Activated CD4-positive, alpha-beta T cell treated with anti-CD3 and anti-CD28 coated beads for 4 hours (primary cell): ENCODE measurements at regions not wholly inside any gene's neighbourhood (a gene's known extent, or its start where the extent isn't known, plus 50 kb on each side); places are given as distances from the start of the nearest gene placed in this dataset.
"Not testable (repeated sequence)": the region's sequence is repeated elsewhere in the genome, so short reads cannot be mapped to it uniquely, and the experiment has no call there.

Experiments used
- DNase-seq, 2 donors: peaks; one replicate each; pipeline ENCODE4 v3.0.0-alpha.2; 2020

DNA sequence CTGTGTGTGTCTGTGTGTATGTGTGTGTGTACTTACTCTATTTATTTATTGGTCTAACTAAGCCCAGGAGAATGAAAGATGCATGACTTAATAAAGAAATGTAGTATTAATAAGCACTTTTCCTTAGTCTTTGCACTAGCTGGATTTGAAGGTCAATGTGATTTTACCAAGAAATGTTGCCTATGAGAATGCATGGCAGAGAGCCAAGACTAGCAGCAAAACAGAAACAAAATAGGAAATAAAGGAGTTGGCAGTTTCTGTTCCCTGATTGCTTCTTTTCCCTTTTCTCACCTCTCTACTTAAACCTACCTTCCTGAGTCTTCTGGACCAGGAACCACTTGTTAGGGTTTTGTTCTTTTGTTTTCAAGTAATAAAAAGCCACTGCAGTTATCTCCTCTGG is 286.1 kb downstream of the KCTD12 start:
- DNase-seq, result no peak

GRCh38 chr13:76597868-76598267 is 288.3 kb downstream of the KCTD12 start:
- DNase-seq, result no peak

DNA sequence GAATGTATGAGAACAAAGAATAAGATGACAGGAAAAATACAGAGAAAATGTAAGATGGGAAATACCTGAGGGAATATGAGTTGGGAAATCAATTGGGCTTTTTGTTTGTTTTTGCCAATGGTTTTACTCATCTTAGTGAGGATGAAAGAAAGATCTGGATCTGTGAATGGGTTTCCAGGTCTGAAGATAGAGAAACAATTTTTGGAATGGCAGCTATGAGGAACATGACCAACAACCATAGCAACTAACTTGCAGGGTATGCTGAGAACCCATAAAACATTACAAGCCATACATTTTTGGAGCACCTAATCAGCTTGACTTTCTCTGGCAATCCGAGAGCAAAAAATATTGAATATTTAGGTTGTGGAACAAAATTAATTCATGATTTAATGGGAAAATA is 290.0 kb downstream of the KCTD12 start:
- DNase-seq, result no peak

GRCh38 chr13:76594435-76594834 is 291.8 kb downstream of the KCTD12 start:
- DNase-seq, result no peak

GRCh38 chr13:76586842-76587241 is 299.4 kb downstream of the KCTD12 start:
- DNase-seq, result no peak

- DNase-seq, result no peak
Measured at GRCh38 chr13:76579701-76580100, 306.5 kb downstream of the KCTD12 start.

DNA sequence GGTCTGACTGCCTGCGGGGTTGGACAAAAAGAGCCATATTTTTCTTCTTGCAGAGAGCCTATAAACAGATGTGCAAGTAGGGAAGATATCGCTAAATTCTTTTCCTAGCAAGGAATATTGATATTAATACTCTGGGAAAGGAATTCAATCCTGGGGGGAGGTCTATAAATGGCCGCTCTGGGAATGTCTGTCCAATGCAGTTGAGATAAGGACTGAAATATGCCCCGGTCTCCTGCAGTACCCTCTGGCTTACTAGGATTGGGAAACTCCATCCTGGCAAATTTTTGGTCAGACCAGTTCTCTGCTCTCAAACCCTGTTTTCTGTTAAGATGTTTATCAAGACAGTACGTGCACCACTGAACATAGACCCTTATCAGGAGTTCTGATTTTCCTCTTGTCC is 310.6 kb downstream of the KCTD12 start:
- not testable (repeated sequence) for DNase-seq

DNA sequence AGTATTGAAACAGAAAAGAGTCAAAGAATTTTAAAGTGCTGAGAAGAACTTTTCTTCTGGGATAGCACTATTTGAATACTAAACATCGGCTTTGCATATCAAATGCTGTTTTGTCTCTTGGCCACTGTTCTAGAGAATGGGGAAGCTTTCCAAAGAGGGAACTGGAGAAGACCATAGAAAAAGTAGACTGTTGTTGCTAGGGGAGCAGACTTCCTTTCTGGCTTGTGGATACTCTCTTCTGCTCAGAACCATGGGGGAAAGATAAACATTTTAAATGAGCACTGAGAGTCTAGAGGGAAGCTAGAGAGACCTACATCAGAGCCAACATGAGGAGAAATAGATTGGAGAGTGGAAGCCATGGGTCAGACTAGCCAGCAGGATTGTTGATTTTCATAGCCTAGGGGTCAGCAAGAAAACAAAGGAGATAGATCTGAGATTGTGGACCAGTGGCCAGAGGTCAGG is 315.7 kb downstream of the KCTD12 start:
- DNase-seq, result no peak

- DNase-seq, result no peak
Measured at GRCh38 chr13:76556627-76557026, 329.6 kb downstream of the KCTD12 start.

DNA sequence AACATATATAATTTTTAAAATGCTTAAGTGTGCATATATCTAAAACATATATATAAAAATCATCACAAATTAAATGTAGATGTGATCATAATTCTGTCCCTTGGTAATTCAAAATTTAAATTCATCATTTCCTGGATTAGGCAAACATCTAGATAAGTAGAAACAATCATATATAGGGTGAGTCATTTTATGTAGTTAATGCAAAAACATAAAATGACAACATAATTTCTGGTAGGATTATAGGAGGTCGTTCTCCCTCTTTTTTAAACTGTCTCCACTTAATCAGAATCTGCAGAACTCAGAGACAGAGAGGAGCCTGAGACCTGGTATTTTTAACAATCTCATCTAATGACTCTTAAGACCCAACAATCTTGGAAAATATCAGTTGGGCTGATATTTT is 333.4 kb downstream of the KCTD12 start:
- DNase-seq, result no peak

- no peak for DNase-seq
Measured at GRCh38 chr13:76552041-76552772, 334.0 kb downstream of the KCTD12 start.

GRCh38 chr13:76542176-76542575 is 344.0 kb downstream of the KCTD12 start:
- DNase-seq, result no peak

DNA sequence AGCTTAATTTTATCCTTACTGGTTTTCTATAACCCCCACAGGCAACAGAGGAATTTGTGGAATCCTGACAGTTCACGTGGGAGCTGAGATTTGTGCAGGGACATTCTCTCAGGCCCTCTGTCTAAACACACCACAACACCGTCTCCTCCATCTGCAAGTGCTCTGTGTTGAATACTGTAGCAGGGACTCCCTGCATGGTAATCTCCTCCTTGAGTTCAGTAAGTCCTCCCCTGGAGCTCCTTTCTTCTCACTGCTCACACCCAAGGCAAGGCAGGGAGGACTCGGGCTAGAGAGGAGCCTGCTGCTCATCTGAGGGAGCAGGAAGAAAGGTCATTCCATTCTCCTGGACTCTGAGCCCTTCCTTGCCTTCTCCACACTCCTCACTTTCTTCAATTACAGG is 348.2 kb downstream of the KCTD12 start:
- DNase-seq, result no peak

GRCh38 chr13:76533251-76533650 is 353.0 kb downstream of the KCTD12 start:
- no peak for DNase-seq

DNA sequence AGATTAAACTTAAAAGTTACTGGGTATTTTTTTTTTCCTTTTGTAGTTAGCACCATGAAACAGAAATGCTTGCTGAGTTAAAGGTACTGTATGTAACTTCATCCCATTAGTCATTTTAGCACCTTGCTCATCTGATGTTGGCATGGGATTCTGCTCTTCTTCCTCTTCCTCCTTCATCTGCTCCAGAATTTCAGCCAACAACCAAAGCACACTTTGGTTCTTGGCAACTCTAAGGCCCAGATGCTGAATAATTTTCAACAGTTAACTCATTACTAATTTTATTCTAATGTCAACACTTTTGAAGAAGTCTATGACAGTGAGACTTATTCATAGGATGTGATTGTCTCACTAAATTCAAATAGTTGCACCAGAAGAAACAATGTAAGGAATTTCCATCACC is 359.2 kb downstream of the KCTD12 start:
- no peak for DNase-seq

- no peak for DNase-seq
Measured at GRCh38 chr13:76523740-76524340, 362.4 kb downstream of the KCTD12 start.

GRCh38 chr13:76522083-76522755 is 364.0 kb downstream of the KCTD12 start:
- DNase-seq, result no peak

- DNase-seq, result no peak
Measured at GRCh38 chr13:76519685-76520084, 366.5 kb downstream of the KCTD12 start.

DNA sequence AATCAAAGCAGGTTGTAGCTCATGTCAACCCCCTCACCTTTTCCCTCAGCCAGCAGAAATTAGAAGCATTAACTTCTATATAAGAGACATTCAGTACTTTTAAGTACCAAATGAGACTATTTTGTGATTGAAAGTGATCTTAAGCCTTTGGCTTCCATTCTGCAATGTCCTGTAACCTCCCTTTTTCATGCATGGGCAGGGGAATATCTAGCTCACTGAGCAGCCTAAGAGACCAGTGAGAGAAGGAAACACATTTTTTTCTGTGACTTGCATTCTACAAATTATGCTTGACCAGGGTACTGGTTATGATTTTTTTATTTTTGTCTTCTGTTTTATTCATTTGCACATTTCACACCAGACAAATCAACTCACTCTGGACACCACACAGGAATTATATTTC is 369.6 kb downstream of the KCTD12 start:
- DNase-seq, result no peak

DNA sequence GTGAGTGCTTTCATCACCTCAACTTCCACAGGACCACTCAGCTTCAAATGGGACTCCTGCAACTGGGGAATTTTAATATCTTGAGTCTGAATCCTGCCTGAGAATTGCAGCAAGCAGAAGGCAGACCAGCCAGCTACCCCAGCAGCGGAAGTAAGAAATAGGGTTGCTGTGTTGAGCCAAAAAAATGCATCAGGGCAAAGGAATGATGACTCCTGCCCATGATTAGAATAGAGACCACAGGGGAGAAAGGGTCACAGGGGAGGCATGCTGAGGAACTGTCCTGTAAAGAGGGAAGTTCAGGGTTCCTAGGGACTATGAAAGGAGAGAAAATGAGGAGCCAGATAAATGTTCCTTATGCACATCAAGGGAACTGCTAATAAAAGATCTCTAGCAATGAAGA is 370.2 kb downstream of the KCTD12 start:
- no peak for DNase-seq

GRCh38 chr13:76512721-76513145 is 373.5 kb downstream of the KCTD12 start:
- no peak for DNase-seq

- no peak for DNase-seq
Measured at GRCh38 chr13:76505437-76505836, 380.8 kb downstream of the KCTD12 start.

- no peak for DNase-seq
Measured at GRCh38 chr13:76503766-76504165, 382.4 kb downstream of the KCTD12 start.

DNA sequence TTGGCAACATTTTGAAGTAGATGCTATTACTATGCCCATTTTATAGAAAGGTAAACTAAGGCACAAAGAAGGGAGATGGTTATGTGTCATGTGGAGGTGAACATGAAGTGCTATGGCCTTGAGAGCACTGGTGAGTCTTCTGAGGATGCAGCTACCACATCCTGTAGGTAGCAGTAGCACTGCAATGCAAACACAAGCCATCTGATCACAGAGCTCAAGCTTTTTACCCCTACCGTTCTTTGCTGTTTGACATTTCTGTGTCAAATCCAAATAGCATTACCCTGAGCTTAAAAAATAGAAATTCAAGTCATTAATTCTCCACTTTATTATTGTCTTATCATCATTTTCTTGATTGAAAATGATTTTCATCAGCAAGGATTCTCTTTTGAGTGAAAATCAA is 382.9 kb downstream of the KCTD12 start:
- DNase-seq, result no peak
